HCT116 (cell line): ENCODE measurements at regions not wholly inside any gene's neighbourhood (a gene's known extent, or its start where the extent isn't known, plus 50 kb on each side); places are given as distances from the start of the nearest gene placed in this dataset.

Experiments used
- CBX3 ChIP-seq: IDR thresholded peaks from 2 replicates; pipeline ENCODE4 v1.6.1; 2012; ENCODE audit warnings: low read depth
- CEBPB ChIP-seq: IDR thresholded peaks from 2 replicates; pipeline ENCODE4 v1.6.1; 2012; ENCODE audit warnings: low read depth
- CTCF ChIP-seq, 3 experiments: fragments of 200-600 bp in 1 of 3; sonication (generic) in 1 of 3; IDR thresholded peaks in 2 of 3; conservative IDR thresholded peaks in 1 of 3; 2 replicates each; pipeline ENCODE4 v1.5.1; 2012 to 2017; ENCODE audit warnings: low read depth in 2 of 3, low read length in 2 of 3, antibody characterized with exemption in 1 of 3, borderline replicate concordance in 1 of 3, control low read depth in 1 of 3, mild to moderate bottlenecking in 1 of 3, mixed read lengths in 1 of 3, mixed run types in 1 of 3, moderate library complexity in 1 of 3; ENCODE audit not compliant: insufficient read depth in 1 of 3
- MAX ChIP-seq: IDR thresholded peaks from 2 replicates; pipeline ENCODE4 v1.6.1; 2012
- POLR2AphosphoS5 ChIP-seq: IDR thresholded peaks from 2 replicates; pipeline ENCODE4 v1.6.1; 2011; ENCODE audit warnings: mild to moderate bottlenecking, low read depth, low read length, moderate library complexity
- REST ChIP-seq: IDR thresholded peaks from 2 replicates; pipeline ENCODE4 v1.6.1; 2012; ENCODE audit warnings: low read depth
- SRF ChIP-seq: IDR thresholded peaks from 2 replicates; pipeline ENCODE4 v1.6.1; 2012; ENCODE audit warnings: low read depth
- TCF7L2 ChIP-seq: IDR thresholded peaks from 2 replicates; pipeline ENCODE4 v1.7.0; 2011; ENCODE audit warnings: borderline replicate concordance, inconsistent platforms; ENCODE audit not compliant: insufficient read depth, insufficient read length; ENCODE audit errors: extremely low read depth
- YY1 ChIP-seq: IDR thresholded peaks from 2 replicates; pipeline ENCODE4 v1.6.1; 2011; ENCODE audit warnings: low read length, low read depth, moderate library complexity, mild to moderate bottlenecking; ENCODE audit not compliant: insufficient replicate concordance; ENCODE audit errors: extremely low read depth
- ZNF274 ChIP-seq: fragments of 200-500 bp; sonication (Bioruptor generic); IDR thresholded peaks from 2 replicates; pipeline ENCODE4 v1.6.1; 2014; ENCODE audit warnings: mild to moderate bottlenecking, low read depth, low read length, inconsistent platforms

- no peak for TF ChIP-seq CTCF (IDR thresholded peaks at IDR 0.05 in 2 of 3, conservative IDR thresholded peaks at IDR 0.05 in 1 of 3; ENCODE audit: borderline replicate concordance in 1 of 3, insufficient read depth in 1 of 3, low read depth in 2 of 3, low read length in 2 of 3)
- TF ChIP-seq SRF = no peak
- no peak for TF ChIP-seq POLR2AphosphoS5
- TF ChIP-seq CEBPB = no peak
- no peak for TF ChIP-seq YY1
- no peak for TF ChIP-seq ZNF274
- no peak for TF ChIP-seq MAX
- TF ChIP-seq CBX3 = no peak
- no peak for TF ChIP-seq TCF7L2
- no peak for TF ChIP-seq REST
Measured at GRCh38 chr20:7214081-7214740, 446.7 kb downstream of the BMP2 start.
